Stimulated activated CD8-positive, alpha-beta memory T cell treated with anti-CD3 and anti-CD28 coated beads, Interleukin-15, amount 100 ng/mL, for 48 hours (primary cell): ENCODE measurements at regions not wholly inside any gene's neighbourhood (a gene's known extent, or its start where the extent isn't known, plus 50 kb on each side); places are given as distances from the start of the nearest gene placed in this dataset.
"Not testable (repeated sequence)": the region's sequence is repeated elsewhere in the genome, so short reads cannot be mapped to it uniquely, and the experiment has no call there.

Experiments
- DNase-seq, 2 donors: peaks; one replicate each; pipeline ENCODE4 v3.0.0-alpha.2; 2020; ENCODE audit warnings: low read depth in 2 of 2

DNA sequence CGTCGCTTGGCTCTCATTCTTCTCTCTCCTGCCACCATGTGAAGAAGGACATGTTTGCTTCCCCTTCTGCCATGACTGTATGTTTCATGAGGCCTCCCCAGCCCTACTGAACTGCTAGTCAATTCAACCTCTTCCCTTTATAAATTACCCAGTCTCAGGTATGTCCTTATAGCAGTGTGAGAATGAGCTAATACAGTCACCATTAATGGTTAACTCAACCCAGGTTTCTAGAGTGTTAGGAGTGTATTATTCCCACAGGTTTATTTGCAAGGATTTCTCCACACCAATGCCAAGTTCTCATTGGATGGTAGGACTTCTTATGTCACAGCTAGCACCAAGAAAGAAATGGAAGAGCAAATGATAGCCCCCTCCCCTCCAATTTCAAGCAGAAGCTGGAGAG is 71.9 kb downstream of the DYNAP start:
- DNase-seq: no peak

DNA sequence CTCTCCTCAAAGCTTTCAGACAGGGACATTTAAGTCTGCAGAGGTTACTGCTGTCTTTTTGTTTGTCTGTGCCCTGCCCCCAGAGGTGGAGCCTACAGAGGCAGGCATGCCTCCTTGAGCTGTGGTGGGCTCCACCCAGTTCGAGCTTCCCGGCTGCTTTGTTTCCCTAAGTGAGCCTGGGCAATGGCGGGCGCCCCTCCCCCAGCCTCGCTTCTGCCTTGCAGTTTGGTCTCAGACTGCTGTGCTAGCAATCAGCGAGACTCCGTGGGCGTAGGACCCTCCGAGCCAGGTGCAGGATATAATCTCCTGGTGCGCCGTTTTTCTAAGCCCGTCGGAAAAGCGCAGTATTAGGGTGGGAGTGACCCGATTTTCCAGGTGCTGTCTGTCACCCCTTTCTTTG is 78.7 kb downstream of the DYNAP start:
- not testable (repeated sequence) for DNase-seq

GRCh38 chr18:54671291-54671881 is 80.3 kb downstream of the DYNAP start:
- DNase-seq: no peak

- no peak for DNase-seq
These were observed 81.1 kb downstream of the DYNAP start for GRCh38 chr18:54672109-54672508.

GRCh38 chr18:54672846-54673475 is 81.9 kb downstream of the DYNAP start:
- no peak for DNase-seq

GRCh38 chr18:54673936-54674335 is 82.9 kb downstream of the DYNAP start:
- DNase-seq: no peak

GRCh38 chr18:54675076-54675475 is 84.0 kb downstream of the DYNAP start:
- DNase-seq: no peak

DNA sequence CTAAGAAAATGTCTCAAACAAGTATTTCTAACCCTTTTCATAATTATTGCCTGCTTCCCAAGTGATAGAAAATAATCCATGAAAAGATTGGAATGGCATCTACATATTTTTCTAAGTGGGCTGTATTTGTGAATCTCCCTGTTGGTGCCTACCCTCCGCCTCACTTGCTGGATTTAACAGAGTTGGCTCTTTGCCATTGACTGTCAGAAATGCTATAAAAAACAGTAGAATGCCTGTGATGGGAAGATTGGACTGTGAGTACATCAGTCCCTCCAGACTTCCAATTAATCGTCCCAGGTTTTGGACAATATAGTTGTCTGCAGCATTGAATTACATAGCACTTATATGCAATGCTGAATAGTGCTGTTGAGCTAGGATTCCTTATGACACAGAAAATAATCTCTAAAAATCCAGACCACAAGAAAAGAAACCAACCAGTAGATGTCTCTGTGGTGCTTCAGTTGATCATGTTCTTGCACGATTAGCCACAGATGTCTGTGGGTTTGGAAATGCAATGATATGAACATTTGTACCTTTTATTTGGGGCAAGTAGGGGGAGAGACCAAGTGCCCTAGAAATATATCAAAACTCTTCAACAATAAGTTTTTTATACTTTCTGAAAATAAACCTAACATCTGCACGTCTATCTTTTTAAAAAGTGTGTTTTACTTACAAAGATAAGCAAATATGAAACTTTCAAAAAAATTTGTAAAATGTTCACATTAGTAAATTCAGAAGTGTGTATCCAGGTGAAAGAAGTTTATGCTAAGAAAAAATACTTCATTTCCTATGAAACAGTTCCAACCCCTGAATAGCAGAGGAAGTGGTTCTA is 88.5 kb downstream of the DYNAP start:
- DNase-seq: no peak

GRCh38 chr18:54684784-54685183 is 93.7 kb downstream of the DYNAP start:
- no peak for DNase-seq

DNA sequence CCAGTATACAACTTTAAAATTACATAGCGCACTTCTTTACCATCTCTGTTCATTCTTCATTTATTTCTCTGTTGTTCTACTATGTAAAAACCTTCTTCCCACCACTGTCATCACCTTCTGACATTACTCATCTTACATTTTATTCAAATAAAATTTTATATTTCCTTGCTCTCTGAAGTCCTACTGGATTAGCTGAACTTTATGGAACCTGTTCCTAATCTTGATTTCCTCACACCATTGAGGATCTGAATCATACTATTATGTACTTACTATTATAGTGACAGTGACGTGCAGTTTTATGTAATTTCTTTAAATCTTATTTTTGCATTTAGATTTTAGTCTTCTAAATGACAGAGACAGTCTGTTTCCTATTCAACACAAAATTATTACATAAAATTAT is 98.3 kb downstream of the DYNAP start:
- DNase-seq: no peak

- DNase-seq: no peak
These were observed 99.2 kb downstream of the DYNAP start for GRCh38 chr18:54690198-54690597.

GRCh38 chr18:54692463-54692862 is 101.4 kb downstream of the DYNAP start:
- DNase-seq: no peak

DNA sequence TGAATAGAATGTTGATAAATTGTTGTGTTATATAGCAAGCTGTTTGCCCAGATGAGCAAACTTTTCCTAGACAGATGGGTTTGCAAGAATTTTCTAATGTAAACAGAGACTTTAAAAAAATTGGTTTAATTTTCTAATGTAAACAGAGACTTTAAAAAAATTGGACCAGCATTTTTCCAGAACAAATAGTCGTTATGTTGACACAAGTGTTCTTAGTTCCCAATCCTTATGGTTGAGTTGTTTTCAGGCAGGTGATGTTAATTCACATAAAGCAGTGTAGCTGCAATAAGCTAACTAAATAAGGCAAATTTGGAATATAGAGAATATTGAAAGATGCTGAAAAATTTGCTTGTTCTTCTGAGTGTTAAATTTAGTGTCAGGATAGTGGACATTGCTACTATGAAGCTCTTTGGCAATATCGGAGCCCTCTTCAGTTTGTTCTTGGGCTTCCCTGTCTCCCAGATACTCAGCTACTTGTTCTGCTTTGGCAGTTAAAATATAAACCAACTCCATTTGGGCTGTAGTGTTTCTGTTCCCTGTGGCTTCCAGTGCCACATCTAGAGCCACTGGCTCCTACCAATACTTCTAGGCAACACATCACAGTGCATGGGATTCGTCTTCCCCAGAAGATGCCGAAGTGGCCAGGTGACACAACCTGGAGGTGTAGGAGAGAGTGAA is 105.7 kb downstream of the DYNAP start:
- no peak for DNase-seq

DNA sequence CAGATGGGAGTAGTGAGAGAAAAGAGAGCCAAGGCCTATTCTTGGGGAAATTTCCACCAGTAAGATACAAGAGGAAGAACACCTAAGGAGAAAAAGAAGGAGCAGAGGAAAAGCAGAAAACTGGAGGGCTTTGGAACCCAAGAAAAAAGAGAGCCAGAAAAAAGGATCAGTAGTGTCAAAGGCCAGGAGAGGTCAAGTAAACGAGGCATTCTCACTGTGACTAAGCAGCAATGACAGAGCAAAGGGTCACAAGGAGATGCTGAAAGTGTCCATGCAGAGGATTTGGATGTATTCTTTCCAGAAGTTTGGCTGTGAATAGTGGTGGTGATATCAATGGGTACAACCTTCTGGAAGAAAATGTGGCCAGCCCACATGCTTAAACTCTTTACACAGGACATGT is 109.5 kb downstream of the DYNAP start:
- no peak for DNase-seq

GRCh38 chr18:54702686-54703085 is 111.6 kb downstream of the DYNAP start:
- DNase-seq: no peak

- no peak for DNase-seq
These were observed 118.0 kb upstream of the RAB27B start for GRCh38 chr18:54710074-54710899.

- no peak for DNase-seq
These were observed 117.4 kb upstream of the RAB27B start for GRCh38 chr18:54710900-54711281.

DNA sequence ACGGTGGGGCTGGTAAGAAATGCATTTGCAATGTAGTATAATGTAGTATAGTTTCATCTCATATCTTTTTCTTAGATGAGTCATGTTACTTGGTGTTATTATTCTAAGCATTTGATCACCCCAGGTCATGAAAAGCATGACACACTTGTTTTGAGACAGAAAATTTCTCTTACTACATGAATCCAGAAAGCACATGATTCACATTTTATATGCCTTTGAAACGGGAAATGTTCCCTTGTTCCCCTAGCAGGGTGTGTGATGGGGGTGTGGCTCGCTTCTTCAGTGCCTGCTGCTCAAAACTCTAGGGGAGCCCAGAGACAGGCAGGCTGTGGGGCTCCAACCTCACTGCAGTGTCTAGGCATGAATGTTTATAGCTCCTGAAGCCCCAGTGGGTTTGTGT is 116.0 kb upstream of the RAB27B start:
- DNase-seq: no peak

- DNase-seq: no peak
These were observed 115.5 kb upstream of the RAB27B start for GRCh38 chr18:54712758-54713157.

DNA sequence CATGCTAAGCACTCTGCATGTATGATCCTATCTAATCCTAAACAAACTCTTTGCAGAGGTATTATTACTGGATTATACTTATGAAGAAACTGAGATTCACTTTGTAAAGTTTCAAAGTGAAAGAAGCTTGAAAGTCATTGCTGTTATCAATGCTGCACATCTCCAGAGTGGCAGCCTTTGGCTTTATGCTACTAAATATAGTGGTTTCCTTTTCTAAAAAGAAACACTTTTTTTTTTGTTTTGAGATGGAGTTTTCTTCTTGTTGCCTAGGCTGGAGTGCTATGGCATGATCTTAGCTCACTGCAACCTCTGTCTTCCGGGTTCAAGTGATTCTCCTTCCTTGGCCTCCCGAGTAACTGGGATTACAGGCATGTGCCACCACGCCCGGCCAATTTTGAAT is 114.9 kb upstream of the RAB27B start:
- DNase-seq: no peak

DNA sequence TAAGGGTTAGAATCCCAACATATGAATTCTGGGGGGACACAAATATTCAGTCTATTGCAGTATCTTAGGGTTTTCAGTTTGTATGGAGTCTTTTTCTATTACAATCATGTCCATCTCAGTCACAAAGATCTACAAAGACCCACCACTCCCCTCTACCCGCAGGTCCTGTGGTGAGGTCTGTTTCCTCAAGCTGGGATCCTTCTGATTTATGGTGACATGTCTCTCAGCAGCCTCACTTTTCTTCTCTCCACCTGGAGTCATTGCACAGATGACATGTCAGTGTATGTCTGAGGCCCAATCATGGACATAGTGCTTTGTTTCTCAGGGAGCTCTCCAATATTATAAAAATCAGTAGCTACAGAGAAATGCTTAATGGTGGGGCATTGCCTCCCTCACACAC is 113.4 kb upstream of the RAB27B start:
- DNase-seq: no peak

- no peak for DNase-seq
These were observed 111.7 kb upstream of the RAB27B start for GRCh38 chr18:54716586-54716985.
